ENCODE measurements at regions not wholly inside any gene's neighbourhood (a gene's known extent, or its start where the extent isn't known, plus 50 kb on each side); places are given as distances from the start of the nearest gene placed in this dataset.
"Not testable (repeated sequence)": the region's sequence is repeated elsewhere in the genome, so short reads cannot be mapped to it uniquely, and the experiment has no call there.

DNA sequence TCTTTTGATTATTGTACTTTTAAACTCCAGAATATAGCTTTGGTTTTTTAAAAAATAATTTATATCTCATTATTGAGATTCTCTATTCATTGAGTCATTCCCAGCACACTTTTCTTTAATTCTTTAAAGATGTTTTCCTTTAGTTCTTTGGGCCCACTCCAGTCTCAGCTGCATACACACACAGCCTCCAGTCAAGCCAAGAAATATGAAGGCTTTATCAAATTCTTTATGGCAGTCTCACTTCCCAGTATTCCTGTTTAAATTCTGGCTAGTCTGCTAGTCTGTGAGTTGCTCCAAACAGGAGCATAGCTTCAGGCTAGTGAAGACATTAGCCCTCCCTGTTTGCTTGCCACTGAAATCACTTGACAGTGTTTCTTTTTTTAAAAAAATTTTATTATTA, 61.2 kb downstream of the CRP start:
- peak overlapping the region; percentile 64 for H3K27ac ChIP-seq (ENCODE audit: low read depth, low read length)
- H3K79me2 ChIP-seq (ENCODE audit: insufficient read depth, low read length), result no peaks in the 10 kb centered on the region
- H3K36me3 ChIP-seq (ENCODE audit: insufficient read depth, low read length), result no peaks in the 10 kb centered on the region
- no peaks in the 10 kb centered on the region for H3K27me3 ChIP-seq (ENCODE audit: insufficient read depth, low read length)
- TF ChIP-seq, protein P1, sequence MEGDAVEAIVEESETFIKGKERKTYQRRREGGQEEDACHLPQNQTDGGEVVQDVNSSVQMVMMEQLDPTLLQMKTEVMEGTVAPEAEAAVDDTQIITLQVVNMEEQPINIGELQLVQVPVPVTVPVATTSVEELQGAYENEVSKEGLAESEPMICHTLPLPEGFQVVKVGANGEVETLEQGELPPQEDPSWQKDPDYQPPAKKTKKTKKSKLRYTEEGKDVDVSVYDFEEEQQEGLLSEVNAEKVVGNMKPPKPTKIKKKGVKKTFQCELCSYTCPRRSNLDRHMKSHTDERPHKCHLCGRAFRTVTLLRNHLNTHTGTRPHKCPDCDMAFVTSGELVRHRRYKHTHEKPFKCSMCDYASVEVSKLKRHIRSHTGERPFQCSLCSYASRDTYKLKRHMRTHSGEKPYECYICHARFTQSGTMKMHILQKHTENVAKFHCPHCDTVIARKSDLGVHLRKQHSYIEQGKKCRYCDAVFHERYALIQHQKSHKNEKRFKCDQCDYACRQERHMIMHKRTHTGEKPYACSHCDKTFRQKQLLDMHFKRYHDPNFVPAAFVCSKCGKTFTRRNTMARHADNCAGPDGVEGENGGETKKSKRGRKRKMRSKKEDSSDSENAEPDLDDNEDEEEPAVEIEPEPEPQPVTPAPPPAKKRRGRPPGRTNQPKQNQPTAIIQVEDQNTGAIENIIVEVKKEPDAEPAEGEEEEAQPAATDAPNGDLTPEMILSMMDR (IDR thresholded peaks at IDR 0.05; ENCODE audit: extremely low read depth, low read depth, low read length), result no peak
- H3K4me3 ChIP-seq (ENCODE audit: insufficient read depth, low read length), result no peak overlapping the region
- H3K4me1 ChIP-seq (ENCODE audit: insufficient read depth, low read length), result peaks cover 4% of the 10 kb centered on the region
- H2AFZ ChIP-seq (ENCODE audit: low read length), result no peak overlapping the region
- H3K4me2 ChIP-seq (ENCODE audit: insufficient read depth, low read length), result no peak overlapping the region
- no peak for DNase-seq (ENCODE audit: insufficient read length, low spot score, missing footprints)
- no peaks in the 10 kb centered on the region for H3K9me3 ChIP-seq (ENCODE audit: low read depth, low read length)
- H4K20me1 ChIP-seq (ENCODE audit: insufficient read depth, low read length), result no peaks in the 10 kb centered on the region

DNA sequence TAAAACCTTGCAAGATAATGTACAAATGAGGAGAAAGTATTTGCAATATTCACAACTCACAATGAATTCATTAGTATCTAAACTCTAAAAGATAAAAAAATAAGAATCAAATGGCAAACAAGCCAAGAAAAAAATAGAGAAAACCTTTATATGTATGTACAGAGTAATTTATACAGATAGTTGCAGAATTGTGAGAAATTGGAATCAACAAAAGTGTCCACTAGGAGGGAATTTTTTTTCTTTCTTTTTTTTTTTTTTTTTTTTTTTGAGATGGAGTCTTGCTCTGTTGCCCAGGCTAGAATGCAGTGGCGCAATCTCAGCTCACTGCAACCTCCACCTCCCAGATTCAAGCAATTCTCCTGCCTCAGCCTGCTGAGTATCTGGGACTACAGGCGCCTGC, 56.9 kb downstream of the CRP start:
- not testable (repeated sequence) for H3K27me3 ChIP-seq (ENCODE audit: insufficient read depth, low read length); H3K4me1 ChIP-seq (ENCODE audit: insufficient read depth, low read length); H2AFZ ChIP-seq (ENCODE audit: low read length); H3K9me3 ChIP-seq (ENCODE audit: low read depth, low read length); H3K79me2 ChIP-seq (ENCODE audit: insufficient read depth, low read length); H3K4me2 ChIP-seq (ENCODE audit: insufficient read depth, low read length); H3K4me3 ChIP-seq (ENCODE audit: insufficient read depth, low read length); DNase-seq (ENCODE audit: insufficient read length, low spot score, missing footprints); H3K27ac ChIP-seq (ENCODE audit: low read depth, low read length); H3K36me3 ChIP-seq (ENCODE audit: insufficient read depth, low read length); H4K20me1 ChIP-seq (ENCODE audit: insufficient read depth, low read length)

Measured in osteoblast (primary cell).